ENCODE measurements at regions not wholly inside any gene's neighbourhood (a gene's known extent, or its start where the extent isn't known, plus 50 kb on each side); places are given as distances from the start of the nearest gene placed in this dataset.

DNA sequence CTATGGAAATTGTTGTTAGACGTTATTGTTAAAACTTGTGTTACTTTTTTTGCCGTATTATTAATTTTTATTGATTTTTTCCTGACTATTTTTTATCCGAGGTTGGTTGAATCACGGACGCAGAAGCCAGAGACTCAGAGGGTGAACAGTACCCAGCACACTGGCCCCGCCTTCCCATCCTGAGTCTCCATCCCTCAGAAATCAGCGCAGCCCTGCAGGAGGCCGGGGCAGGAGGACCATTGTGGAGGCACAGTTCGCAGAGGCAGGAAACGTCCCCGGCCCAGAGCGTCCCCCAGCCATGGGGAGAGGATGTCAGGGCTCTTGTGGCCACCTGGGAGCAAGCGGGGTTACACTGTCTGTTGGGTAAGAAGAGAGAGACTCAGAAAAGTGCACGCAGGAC lies 843.0 kb downstream of the BRD1 start:
- Mint-ChIP-seq H3K4me1 (no peaks in the 10 kb centered on the region; the same call in 2 of the 3 replicates), H3K4me3 (no peak overlapping the region), H3K27ac (no peak overlapping the region), H3K9me3 (peaks cover 4% of the 10 kb centered on the region; the same call in 1 of the 3 replicates), H3K27me3 (ENCODE audit: insufficient read depth, low read depth, poor library complexity) (peaks cover 4% of the 10 kb centered on the region), H3K36me3 (ENCODE audit: low read depth) (no peaks in the 10 kb centered on the region)
- no peaks in the 10 kb centered on the region for H4K20me1 ChIP-seq (replicated peaks; ENCODE audit: insufficient read depth)
- H3K36me3 ChIP-seq (ENCODE audit: insufficient read depth) = no peaks in the 10 kb centered on the region
- no peak overlapping the region for H3K4me3 ChIP-seq
- no peak overlapping the region for H3K4me2 ChIP-seq
- no peak for ATAC-seq
- H3K27me3 ChIP-seq (ENCODE audit: insufficient read depth) = no peaks in the 10 kb centered on the region
- no peak for DNase-seq (ENCODE audit: low spot score)
- no peak for TF ChIP-seq POLR2AphosphoS5 (IDR thresholded peaks at IDR 0.05; ENCODE audit: low read depth)
- TF ChIP-seq STAT1 (IDR thresholded peaks at IDR 0.05; ENCODE audit: unreplicated experiment) = no peak
- TF ChIP-seq JUNB (IDR thresholded peaks at IDR 0.05; ENCODE audit: unreplicated experiment) = no peak
- TF ChIP-seq, protein P1, sequence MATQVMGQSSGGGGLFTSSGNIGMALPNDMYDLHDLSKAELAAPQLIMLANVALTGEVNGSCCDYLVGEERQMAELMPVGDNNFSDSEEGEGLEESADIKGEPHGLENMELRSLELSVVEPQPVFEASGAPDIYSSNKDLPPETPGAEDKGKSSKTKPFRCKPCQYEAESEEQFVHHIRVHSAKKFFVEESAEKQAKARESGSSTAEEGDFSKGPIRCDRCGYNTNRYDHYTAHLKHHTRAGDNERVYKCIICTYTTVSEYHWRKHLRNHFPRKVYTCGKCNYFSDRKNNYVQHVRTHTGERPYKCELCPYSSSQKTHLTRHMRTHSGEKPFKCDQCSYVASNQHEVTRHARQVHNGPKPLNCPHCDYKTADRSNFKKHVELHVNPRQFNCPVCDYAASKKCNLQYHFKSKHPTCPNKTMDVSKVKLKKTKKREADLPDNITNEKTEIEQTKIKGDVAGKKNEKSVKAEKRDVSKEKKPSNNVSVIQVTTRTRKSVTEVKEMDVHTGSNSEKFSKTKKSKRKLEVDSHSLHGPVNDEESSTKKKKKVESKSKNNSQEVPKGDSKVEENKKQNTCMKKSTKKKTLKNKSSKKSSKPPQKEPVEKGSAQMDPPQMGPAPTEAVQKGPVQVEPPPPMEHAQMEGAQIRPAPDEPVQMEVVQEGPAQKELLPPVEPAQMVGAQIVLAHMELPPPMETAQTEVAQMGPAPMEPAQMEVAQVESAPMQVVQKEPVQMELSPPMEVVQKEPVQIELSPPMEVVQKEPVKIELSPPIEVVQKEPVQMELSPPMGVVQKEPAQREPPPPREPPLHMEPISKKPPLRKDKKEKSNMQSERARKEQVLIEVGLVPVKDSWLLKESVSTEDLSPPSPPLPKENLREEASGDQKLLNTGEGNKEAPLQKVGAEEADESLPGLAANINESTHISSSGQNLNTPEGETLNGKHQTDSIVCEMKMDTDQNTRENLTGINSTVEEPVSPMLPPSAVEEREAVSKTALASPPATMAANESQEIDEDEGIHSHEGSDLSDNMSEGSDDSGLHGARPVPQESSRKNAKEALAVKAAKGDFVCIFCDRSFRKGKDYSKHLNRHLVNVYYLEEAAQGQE (IDR thresholded peaks at IDR 0.05; ENCODE audit: unreplicated experiment) = no peak
- TF ChIP-seq, protein P2, sequence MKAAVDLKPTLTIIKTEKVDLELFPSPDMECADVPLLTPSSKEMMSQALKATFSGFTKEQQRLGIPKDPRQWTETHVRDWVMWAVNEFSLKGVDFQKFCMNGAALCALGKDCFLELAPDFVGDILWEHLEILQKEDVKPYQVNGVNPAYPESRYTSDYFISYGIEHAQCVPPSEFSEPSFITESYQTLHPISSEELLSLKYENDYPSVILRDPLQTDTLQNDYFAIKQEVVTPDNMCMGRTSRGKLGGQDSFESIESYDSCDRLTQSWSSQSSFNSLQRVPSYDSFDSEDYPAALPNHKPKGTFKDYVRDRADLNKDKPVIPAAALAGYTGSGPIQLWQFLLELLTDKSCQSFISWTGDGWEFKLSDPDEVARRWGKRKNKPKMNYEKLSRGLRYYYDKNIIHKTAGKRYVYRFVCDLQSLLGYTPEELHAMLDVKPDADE (IDR thresholded peaks at IDR 0.05) = no peak
- TF ChIP-seq, protein P3, sequence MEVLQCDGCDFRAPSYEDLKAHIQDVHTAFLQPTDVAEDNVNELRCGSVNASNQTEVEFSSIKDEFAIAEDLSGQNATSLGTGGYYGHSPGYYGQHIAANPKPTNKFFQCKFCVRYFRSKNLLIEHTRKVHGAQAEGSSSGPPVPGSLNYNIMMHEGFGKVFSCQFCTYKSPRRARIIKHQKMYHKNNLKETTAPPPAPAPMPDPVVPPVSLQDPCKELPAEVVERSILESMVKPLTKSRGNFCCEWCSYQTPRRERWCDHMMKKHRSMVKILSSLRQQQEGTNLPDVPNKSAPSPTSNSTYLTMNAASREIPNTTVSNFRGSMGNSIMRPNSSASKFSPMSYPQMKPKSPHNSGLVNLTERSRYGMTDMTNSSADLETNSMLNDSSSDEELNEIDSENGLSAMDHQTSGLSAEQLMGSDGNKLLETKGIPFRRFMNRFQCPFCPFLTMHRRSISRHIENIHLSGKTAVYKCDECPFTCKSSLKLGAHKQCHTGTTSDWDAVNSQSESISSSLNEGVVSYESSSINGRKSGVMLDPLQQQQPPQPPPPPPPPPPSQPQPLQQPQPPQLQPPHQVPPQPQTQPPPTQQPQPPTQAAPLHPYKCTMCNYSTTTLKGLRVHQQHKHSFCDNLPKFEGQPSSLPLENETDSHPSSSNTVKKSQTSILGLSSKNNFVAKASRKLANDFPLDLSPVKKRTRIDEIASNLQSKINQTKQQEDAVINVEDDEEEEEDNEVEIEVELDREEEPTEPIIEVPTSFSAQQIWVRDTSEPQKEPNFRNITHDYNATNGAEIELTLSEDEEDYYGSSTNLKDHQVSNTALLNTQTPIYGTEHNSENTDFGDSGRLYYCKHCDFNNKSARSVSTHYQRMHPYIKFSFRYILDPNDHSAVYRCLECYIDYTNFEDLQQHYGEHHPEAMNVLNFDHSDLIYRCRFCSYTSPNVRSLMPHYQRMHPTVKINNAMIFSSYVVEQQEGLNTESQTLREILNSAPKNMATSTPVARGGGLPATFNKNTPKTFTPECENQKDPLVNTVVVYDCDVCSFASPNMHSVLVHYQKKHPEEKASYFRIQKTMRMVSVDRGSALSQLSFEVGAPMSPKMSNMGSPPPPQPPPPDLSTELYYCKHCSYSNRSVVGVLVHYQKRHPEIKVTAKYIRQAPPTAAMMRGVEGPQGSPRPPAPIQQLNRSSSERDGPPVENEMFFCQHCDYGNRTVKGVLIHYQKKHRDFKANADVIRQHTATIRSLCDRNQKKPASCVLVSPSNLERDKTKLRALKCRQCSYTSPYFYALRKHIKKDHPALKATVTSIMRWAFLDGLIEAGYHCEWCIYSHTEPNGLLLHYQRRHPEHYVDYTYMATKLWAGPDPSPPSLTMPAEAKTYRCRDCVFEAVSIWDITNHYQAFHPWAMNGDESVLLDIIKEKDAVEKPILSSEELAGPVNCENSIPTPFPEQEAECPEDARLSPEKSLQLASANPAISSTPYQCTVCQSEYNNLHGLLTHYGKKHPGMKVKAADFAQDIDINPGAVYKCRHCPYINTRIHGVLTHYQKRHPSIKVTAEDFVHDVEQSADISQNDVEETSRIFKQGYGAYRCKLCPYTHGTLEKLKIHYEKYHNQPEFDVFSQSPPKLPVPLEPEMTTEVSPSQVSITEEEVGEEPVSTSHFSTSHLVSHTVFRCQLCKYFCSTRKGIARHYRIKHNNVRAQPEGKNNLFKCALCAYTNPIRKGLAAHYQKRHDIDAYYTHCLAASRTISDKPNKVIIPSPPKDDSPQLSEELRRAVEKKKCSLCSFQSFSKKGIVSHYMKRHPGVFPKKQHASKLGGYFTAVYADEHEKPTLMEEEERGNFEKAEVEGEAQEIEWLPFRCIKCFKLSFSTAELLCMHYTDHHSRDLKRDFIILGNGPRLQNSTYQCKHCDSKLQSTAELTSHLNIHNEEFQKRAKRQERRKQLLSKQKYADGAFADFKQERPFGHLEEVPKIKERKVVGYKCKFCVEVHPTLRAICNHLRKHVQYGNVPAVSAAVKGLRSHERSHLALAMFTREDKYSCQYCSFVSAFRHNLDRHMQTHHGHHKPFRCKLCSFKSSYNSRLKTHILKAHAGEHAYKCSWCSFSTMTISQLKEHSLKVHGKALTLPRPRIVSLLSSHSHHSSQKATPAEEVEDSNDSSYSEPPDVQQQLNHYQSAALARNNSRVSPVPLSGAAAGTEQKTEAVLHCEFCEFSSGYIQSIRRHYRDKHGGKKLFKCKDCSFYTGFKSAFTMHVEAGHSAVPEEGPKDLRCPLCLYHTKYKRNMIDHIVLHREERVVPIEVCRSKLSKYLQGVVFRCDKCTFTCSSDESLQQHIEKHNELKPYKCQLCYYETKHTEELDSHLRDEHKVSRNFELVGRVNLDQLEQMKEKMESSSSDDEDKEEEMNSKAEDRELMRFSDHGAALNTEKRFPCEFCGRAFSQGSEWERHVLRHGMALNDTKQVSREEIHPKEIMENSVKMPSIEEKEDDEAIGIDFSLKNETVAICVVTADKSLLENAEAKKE (CRISPR knock-in tag; IDR thresholded peaks at IDR 0.05) = no peak
- no peak for TF ChIP-seq NANOG (IDR thresholded peaks at IDR 0.05; ENCODE audit: borderline replicate concordance)
- no peak for TF ChIP-seq CREB1 (CRISPR knock-in tag; IDR thresholded peaks at IDR 0.05; ENCODE audit: low read depth)
- no peaks in the 10 kb centered on the region for H3F3A ChIP-seq (replicated peaks; ENCODE audit: low read depth)
- H3K79me2 ChIP-seq (replicated peaks; ENCODE audit: insufficient read depth) = no peaks in the 10 kb centered on the region
- H3K27ac ChIP-seq (ENCODE audit: low read depth) = no peak overlapping the region
- H2AFZ ChIP-seq = no peak overlapping the region
- no peaks in the 10 kb centered on the region for H3K4me1 ChIP-seq (ENCODE audit: insufficient read depth)
- H3K9me2 ChIP-seq (ENCODE audit: insufficient read depth) = no peaks in the 10 kb centered on the region

Measured in GM23338 (cell line).